IPS-NIHi7 (cell line): ENCODE measurements at regions not wholly inside any gene's neighbourhood (a gene's known extent, or its start where the extent isn't known, plus 50 kb on each side); places are given as distances from the start of the nearest gene placed in this dataset.
"Not testable (repeated sequence)": the region's sequence is repeated elsewhere in the genome, so short reads cannot be mapped to it uniquely, and the experiment has no call there.

Experiments
- DNase-seq: peaks from one replicate; pipeline ENCODE4 v3.0.0; 2012; ENCODE audit warnings: mixed read lengths; ENCODE audit errors: extremely low spot score

DNA sequence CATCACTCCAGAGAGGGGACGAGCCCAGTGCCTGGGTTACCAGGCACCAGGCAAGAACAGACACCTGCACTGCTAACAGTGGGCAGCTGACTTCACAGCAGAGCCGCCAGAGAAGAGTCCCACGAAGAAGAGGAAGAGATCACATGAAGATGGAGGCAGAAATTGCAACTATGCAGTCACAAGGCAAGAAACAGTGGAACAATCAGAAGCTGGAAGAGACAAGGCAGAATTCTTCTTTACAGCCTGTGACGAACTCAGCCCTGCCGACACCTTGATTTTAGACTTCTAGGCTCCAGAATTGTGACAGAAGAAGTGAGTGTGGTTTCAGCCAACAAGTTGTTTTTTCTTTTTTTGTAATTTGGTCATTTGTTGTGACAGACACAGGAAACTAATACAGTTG, 59.2 kb downstream of the IL12A start:
- no peak for DNase-seq

DNA sequence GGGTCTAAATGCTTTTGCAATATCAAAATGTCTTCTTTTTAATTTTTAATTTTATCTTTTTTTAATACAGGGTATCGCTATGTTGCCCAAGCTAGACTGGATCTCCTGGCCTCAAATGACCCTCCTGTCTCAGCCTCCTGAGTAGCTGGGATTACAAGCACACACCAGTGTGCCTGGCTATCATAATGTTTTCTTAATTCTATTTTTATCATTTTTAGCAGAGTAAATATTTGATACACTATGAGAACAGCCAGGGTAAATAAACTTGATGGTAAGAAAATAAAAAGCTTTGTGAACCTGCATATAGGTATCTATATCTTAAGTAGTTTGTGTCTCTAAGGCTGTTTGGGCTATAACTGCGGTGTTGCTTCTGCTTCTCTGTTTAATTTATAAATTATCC, 60.4 kb downstream of the IL12A start:
- no peak for DNase-seq

DNA sequence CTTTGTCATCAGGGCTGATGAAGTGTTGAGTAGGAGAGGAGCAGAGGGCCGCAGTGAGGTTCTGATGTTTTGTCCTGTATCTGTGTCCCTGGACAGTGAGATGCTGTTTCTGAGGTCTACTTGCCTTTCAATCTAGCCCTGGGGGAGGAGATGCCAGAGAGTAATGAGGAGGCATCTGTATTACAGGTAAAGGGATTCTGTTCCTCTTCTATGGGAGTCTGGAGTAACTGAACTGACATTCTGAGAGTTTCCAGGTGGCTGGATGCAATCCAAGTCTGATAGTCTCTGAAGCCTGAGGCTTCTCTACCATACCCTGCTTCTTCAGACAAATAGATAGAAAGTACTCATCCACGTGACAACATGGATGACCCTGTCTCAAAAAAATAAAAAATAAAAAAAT, 60.9 kb downstream of the IL12A start:
- no peak for DNase-seq

DNA sequence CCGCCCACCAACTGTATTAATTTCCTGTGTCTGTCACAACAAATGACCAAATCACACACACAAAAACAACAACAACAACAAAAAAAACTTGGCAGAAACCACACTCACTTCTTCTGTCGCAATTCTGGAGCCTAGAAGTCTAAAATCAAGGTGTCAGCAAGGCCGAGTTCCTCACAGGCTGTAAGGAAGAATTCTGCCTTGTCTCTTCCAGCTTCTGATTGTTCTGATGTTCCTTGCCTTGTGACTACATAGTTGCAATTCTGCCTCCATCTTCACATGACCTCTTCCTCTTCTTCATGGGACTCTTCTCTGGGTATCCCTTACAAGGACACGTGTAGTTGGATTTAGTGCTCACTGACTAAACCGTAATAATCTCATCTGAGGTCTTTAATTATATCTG, 61.4 kb downstream of the IL12A start:
- no peak for DNase-seq

DNA sequence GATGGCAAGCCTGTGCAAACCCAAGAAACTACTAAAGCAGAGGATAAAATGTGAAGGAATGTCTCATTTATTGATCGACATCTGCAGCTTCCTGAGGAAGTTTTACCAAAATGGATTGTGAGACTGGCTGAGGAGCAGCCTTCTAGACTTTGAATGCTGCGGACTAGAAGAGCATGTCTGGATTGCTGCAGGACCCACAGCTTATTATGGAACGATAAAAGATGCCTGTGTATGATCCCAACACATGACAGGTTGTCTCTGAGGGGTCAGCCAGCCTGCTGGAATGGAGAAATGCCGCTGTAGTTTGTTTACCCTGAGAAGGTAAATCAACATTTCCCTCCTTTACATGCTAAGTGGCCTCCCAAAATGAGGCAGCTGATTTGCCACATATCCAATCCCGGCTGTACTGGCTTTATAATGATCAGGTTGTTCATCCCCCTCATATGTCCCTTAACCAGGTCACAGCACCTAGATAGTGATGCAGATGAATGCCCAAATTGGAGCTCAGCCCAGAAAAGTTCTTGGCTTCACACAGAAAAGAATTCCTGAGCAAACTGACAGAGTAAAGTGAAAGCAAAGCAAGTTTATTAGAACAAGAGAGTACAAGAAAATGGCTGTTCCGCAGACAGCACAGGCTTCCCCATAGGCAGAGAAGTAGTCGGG, 63.9 kb downstream of the IL12A start:
- no peak for DNase-seq

DNA sequence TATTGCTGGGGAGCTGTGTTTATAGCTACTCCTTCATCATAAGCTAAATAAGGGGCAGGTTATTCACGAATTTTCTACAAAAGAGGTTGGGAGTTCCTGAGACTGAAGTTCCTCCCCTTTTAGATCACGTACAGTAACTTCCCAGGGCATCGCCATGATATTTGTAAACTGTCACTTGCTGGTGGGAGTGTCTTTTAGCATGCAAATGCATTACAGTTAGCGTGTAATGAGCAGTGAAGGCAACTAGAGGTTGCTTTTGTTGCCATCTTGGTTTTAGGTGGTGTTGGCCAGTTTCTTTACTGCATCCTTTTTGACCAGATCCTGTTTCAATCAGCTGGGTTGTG, 64.4 kb downstream of the IL12A start:
- DNase-seq, result no peak

DNA sequence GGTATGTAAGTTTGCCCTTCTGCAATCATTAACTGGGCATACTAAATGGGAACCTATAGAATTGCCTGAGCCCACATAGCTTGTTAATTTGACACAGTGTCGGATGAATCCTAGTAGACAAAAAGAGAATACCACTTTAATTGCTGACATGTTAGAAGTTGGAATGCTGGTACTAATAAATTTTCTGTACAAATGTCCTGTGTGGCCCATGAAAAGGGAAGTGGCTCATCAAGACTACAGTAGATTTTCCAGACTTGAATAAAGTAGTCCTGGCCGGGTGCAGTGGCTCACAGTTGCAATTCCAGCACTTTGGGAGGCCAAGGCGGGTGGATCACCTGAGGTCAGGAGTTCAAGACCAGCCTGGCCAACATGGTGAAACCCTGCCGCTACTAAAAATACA, 66.2 kb downstream of the IL12A start:
- DNase-seq, result not testable (repeated sequence)

DNA sequence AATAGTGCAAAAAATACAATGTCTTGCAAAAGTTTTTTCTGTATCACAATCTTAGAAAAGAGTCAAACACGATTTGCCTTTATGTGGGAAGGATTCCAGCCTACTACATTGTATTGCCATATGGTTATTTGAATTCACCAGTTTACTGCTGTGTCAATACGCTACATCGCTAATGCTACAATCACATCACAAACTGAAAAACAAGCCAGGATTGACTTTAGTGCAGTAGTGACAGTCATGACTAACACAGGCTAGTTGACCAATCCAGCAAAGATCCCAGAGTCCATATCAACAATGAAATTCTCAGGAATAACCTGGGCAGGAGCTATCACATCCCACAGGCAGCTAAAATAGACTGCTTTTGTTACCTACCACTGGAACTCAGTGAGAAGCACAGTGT, 67.0 kb downstream of the IL12A start:
- DNase-seq, result no peak

DNA sequence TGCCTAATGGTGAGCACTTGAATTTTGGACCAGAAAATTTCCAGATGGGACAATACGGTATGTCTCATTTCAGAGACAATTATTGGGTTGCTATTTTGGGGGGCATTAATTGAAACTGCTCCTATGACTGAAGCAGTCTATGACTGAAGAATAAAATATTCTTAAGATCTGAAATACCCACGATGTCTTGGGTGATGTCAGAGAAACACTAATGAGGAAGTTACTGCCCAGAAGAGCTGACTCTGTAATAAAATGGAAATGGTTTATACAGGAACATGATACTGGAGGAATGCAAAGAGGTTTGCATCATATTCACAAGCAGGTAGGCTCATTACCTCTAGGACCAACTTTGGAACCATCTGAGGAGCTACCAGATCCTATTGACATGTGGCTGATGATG, 68.7 kb downstream of the IL12A start:
- DNase-seq, result no peak

DNA sequence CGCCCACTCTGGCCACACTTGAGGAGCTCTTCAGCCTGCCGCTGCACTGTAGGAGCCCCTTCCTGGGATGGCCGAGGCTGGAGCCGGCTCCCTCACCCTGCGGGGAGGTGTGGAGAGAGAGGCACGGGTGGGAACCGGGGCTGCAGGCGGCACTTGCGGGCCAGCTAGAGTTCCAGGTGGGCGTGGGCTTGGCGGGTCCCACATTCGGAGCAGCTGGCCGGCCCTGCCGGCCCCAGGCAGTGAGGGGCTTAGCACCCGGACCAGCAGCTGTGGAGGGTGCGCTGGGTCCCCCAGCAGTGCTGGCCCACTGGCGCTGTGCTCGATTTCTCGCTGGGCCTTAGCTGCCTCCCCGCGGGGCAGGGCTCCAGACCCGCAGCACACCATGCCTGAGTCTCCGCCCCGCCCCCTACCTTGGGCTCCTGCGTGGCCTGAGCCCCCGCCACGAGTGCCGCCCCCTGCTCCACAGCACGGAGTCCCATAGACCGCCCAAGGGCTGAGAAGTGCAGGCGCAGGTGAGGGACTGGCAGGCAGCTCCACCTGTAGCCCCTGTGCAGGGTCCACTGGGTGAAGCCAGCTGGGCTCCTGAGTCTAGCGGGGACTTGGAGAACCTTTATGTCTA, 71.9 kb downstream of the IL12A start:
- no peak for DNase-seq

DNA sequence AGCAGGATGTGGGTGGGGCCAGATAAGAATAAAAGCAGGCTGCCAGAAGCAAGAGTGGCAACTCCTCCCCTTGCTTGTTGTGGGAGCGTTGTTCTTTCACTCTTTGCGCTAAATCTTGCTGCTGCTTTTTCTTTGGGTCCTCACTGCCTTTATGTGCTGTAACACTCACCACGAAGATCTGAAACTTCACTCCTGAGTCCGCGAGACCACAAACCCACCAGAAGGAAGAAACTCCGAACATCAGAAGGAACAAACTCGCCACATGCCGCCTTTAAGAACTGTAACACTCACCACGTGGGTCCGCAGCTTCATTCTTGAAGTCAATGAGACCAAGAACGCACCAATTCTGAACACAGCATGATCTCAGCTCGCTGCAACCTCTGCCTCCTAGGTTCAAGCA, 72.9 kb downstream of the IL12A start:
- no peak for DNase-seq

DNA sequence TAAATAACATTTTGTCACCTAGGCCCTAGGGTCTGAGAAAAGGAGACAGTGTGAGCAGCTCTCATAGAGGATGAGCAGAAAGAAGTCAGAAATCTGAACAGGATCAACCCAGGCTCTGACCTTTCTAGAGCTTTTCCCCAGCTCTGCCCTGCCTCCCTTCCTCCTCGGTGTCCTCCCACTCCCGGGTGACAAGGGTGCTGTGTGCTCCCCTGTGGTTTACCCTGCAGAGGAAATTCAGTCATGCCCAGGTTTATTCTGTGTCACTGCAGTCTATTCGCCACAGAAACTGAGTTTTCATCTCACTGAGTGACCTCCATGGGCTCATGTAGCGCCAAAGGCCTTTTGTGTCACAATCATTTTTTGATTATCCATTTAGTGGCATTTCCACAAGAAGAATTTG, 76.6 kb downstream of the IL12A start:
- no peak for DNase-seq

DNA sequence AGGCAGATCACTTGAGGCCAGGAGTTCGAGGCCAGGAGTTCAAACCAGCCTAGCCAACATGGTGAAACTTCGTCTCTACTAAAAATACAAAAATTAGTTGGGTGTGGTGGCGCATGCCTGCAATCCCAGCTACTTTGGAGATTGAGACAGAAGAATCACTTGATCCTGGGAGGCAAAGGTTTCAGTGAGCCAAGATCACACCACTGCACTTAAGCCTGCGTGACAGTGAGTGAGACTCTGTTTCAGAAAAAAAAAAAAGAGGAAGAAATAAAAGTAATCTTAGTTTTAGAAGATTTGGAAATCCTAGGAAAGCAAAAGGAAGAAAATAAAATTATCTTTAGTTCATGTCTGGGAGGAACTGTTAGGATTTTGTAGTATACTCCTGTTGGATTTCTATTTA, 77.2 kb downstream of the IL12A start:
- DNase-seq, result no peak

DNA sequence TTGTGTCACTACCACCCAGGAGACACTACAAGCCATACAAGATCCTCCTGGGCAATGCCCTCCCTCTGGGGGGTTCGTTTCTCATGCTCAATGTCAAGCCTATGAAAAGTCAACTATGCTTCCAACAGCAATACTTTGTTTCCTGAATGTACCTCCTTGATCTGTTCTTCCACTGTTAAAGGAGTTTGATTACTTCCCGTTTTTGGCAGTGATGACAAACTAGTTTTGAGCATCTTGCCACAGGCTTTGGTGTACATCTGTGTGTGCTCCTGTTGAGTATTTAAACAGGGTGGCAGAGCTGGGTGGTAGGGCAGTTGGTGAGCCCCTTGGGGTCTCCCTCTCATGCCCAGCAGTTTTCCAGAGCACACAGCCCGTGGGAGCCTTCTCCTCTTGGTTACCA, 81.4 kb downstream of the IL12A start:
- no peak for DNase-seq

DNA sequence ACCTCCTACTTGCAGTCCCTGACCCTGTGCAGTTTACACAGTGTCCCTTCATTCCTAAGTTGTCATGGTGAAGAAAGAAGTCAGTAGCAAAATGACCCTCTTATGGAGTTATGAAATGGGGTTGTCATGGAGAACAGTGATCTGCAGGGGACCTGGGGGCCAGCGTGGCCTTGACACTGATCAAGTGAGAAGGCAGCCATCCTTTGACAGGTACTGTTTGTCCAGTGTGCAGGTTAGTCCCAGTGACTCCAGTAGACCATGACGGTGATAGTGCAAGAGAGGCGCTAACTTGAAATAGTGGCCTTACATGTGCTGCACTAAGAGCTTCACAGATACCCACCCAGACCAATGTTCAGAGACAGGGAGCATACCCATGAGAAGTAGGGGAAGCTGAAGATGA, 87.9 kb downstream of the IL12A start:
- no peak for DNase-seq

DNA sequence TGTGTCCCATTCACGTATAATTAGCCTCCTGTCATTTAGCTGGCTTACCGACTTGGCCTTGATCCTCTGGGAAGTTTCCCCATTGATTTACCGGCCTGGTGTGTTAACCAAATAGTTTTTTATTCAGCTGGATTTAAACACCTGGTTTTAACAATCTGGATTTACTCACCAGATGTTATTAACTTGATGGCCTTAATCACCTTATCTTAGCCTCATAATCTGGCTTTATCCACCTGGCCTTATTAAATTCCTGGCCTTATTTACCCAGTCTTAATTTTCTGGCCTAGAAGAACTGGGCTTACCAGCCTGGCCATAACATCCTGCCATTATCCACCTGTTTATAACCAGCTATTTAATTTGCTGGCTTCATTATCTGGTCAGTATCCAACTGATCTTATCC, 89.9 kb downstream of the IL12A start:
- no peak for DNase-seq

DNA sequence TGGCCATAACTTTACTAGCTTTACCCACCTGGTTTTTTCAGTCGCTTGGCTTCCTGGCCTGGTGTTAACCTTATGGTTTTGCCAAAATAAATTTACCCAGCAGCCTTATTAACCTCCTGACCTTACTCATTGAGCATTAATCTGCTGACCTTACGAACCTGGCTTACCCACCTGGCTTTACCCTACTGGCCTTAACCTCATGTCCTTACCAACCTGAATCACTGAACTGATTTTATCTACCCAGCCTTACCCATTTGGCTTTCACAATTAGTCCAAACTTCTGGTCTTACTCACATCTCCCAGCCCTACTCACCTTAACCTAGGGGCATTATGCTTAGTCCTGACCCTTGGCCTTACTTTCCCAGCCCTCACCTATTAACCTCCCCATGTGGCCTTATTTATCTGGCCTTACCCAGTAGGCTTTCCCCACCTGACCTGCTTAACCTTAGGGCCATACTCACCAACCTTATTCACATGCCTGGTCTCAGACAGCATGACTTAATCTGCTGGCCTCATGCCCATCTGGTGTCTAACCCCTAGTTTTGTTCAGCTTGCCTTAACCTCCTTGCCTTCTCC, 93.4 kb downstream of the IL12A start:
- no peak for DNase-seq

DNA sequence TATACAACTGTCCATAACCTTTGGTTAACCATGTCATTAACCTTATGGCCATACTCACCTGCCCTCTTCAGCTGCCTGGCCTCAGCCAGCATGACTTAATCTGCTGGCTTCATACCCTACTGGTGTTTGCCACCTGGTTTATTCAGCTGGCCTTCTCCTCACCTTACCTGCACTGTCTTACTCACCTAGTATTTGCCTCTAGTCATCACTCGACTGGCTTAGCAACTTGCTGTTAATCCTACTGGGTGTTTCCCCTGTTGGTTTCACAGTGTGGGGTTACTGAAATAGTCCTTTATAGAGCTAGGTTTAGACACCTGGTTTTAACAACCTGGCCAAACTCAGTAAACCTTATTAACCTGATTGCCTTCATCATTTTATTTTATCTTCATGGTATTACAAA, 96.4 kb downstream of the IL12A start:
- DNase-seq, result no peak

DNA sequence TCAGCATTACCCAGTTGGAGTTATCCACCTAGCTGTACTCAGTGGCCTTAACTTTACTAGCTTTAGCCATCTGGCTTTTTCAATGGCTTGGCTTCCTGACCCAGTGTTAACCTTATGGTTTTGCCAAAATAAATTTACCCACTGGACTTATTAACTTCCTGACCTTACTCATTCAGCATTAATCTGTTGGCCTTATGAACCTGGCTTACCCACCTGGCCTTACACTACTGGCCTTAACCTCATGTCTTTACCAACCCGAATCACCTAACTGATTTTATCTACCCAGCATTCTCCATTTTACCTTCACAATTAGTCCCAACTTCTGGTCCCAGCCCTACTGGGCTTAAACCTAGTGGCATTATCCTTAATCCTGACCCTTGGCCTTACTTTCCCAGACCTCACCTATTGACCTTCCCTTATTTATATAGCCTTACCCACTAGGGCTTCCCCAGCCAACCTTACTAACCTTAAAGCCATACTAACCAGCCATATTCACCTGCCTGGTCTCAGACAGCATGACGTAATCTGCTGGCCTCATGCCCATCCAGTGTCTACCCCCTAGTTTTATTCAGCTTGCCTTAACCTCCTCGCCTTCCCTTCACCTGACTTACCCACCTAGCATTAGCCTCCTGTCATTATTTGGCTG, 100.0 kb downstream of the IL12A start:
- DNase-seq, result no peak

DNA sequence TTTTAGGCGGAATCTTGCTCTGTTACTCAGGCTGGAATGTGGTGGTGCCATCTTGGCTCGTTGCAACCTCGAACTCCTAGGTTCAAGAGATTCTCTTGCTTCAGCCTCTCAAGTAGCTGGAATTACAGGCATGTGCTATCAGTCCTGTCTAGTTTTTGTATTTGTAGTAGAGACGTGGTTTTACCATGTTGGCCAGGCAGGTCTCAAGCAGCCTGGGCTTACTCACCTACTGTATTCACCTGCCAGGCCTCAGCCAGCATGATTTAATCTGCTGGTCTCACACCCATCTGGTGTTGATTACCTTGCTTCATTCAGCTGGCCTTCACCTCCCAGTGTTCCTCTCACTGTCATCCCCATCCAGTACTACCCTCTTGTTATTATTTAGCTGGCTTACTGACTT, 102.0 kb downstream of the IL12A start:
- DNase-seq, result no peak

DNA sequence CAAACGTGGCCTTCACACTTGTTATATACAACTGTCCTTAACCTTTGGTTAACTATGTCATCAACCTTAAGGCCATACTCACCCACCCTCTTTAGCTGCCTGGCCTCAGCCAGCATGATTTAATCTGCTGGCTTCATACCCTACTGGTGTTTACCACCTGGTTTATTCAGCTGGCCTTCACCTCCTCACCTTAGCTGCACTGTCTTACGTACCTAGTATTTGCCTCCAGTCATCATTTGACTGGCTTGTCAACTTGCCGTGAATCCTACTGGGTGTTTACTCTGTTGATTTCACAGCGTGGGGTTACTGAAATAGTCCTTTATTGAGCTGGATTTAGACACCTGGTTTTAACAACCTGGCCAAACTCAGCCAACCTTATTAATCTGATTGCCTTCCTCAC, 102.8 kb downstream of the IL12A start:
- DNase-seq, result no peak

DNA sequence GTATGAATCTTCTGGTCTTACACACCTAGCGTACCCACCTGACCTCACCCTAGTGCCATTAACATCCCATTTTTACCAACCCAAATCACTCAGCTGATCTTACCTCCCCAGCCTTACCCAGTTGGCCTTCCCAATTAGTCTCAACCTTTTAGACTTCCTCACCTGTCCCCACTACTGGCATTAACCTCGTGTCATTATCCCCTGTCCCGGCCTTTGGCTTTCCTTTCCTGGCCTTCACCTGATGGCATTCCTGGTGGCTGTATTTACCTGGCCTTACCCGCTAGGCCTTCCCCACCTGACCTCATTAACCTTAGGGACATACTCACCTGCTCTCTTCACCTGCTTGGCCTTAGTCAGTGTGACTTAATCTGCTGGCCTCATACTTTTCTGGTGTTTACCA, 104.1 kb downstream of the IL12A start:
- DNase-seq, result no peak

DNA sequence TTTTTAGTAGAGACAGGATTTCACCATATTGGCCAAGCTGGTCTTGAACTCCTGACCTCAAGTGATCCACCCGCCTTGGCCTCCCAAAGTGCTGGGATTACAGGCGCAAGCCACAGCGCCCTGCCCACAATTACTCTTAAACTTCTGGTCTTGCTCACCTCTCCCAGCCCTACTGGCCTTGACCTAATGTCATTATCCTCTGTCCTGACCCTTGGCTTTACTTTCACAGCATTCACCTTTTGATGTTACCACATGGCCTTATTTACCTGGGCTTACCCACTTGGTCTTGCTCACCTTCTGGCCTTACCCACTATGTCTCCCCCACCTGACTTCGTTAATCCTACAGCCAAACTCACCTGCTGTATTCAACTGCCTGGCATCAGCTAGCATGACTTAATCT, 105.9 kb downstream of the IL12A start:
- no peak for DNase-seq
